ENCODE measurements at regions not wholly inside any gene's neighbourhood (a gene's known extent, or its start where the extent isn't known, plus 50 kb on each side); places are given as distances from the start of the nearest gene placed in this dataset.

GRCh38 chr10:128866551-128866950 is 600.5 kb upstream of the MGMT start:
- WGBS (ENCODE audit: insufficient coverage, low coverage, missing lambda C conversion rate), result 2% methylated on average over 4 of the region's 5 CpGs
- Histone ChIP-seq H3K9ac (ENCODE audit: insufficient read depth in 1 of 2, low read depth in 2 of 2, low read length in 2 of 2) (no peak overlapping the region), H3K79me2 (ENCODE audit: control insufficient read depth, insufficient read depth, low read length) (no peaks in the 10 kb centered on the region), H2AFZ (ENCODE audit: low read depth, low read length) (no peak overlapping the region), H4K20me1 (replicated peaks; ENCODE audit: control insufficient read depth, insufficient read depth, low read length) (no peaks in the 10 kb centered on the region), H3K27me3 (ENCODE audit: control insufficient read depth in 2 of 2, insufficient read depth in 2 of 2, low read length in 2 of 2) (peaks cover 0 to 25% of the 10 kb centered on the region in 2 experiments; a peak in 3 of 5 replicates), H3K9me3 (replicated peaks; ENCODE audit: control insufficient read depth, insufficient read depth, low read depth, low read length) (no peaks in the 10 kb centered on the region), H3K4me2 (ENCODE audit: insufficient read depth, low read length) (no peak overlapping the region), H3K36me3 (ENCODE audit: control insufficient read depth, insufficient read depth, low read length) (no peaks in the 10 kb centered on the region), H3K27ac (ENCODE audit: extremely low read depth, low read depth, low read length) (no peak overlapping the region), H3K4me3 (no peak overlapping the region), H3K4me1 (replicated peaks in 1 of 2; ENCODE audit: control insufficient read depth in 2 of 2, insufficient read depth in 2 of 2, low read length in 2 of 2) (no peaks in the 10 kb centered on the region), H3K9me1 (ENCODE audit: control insufficient read depth, insufficient read depth, low read length) (no peaks in the 10 kb centered on the region)
- no peak for ATAC-seq
- BruUV-seq (replicated peaks), result no TSS peak
- DNase-seq (ENCODE audit: extremely low read depth in 1 of 4, low spot score in 3 of 4), result no peak
- intact Hi-C loops (cut with micrococcal nuclease) (no loop called here), in situ Hi-C loops (cut with MboI) (loop anchor here (25.0 kb wide), 1 partner anchor 604 kb away; no protein-coding TSS in a partner anchor)
- CTCF ChIA-PET (ENCODE audit: low intra/inter-chr PET ratio), result no interaction called here
- FAIRE-seq, result no peak
- POLR2A ChIA-PET, result interaction anchor here (0.7 kb wide), 1 partner anchor 9 kb away, joined by 3 read pairs; no protein-coding TSS in a partner anchor
- TF ChIP-seq FOXP1 (CRISPR knock-in tag; IDR thresholded peaks at IDR 0.05), result no peak
- TF ChIP-seq ZNF143 (CRISPR knock-in tag; IDR thresholded peaks at IDR 0.05), result no peak
- TF ChIP-seq RNF2 (IDR thresholded peaks at IDR 0.05), result no peak
- no peak for TF ChIP-seq ZNF274 (IDR thresholded peaks at IDR 0.05; ENCODE audit: borderline replicate concordance, low read depth, low read length)
- TF ChIP-seq MXD1 (CRISPR knock-in tag; IDR thresholded peaks at IDR 0.05; ENCODE audit: borderline replicate concordance, poor library complexity, severe bottlenecking), result no peak
- no peak for TF ChIP-seq PTRF (tag; IDR thresholded peaks at IDR 0.05)
- no peak for TF ChIP-seq SMAD2 (IDR thresholded peaks at IDR 0.05; ENCODE audit: low read depth, low read length)
- TF ChIP-seq GABPB1 (CRISPR knock-in tag; IDR thresholded peaks at IDR 0.05), result no peak
- no peak for TF ChIP-seq MED1 (CRISPR knock-in tag; IDR thresholded peaks at IDR 0.05; ENCODE audit: borderline replicate concordance)
- no peak for TF ChIP-seq VEZF1 (CRISPR knock-in tag; IDR thresholded peaks at IDR 0.05)
- TF ChIP-seq COPS2 (conservative IDR thresholded peaks at IDR 0.05), result no peak
- TF ChIP-seq ZNF445 (CRISPR knock-in tag; IDR thresholded peaks at IDR 0.05; ENCODE audit: low read depth), result no peak
- TF ChIP-seq PPARD (CRISPR knock-in tag; IDR thresholded peaks at IDR 0.05), result no peak
- no peak for TF ChIP-seq ZBTB12 (CRISPR knock-in tag; IDR thresholded peaks at IDR 0.05)
- no peak for TF ChIP-seq RBBP5 (IDR thresholded peaks at IDR 0.05; ENCODE audit: borderline replicate concordance, insufficient read depth, low read length, poor library complexity, severe bottlenecking)
- no peak for TF ChIP-seq GTF2B (IDR thresholded peaks at IDR 0.05; ENCODE audit: extremely low read depth, insufficient read length)
- TF ChIP-seq PKNOX1 (IDR thresholded peaks at IDR 0.05), result no peak

Data from K562 (cell line).